IMR-90 (cell line): ENCODE measurements at regions not wholly inside any gene's neighbourhood (a gene's known extent, or its start where the extent isn't known, plus 50 kb on each side); places are given as distances from the start of the nearest gene placed in this dataset.

ENCODE experiments used
- BHLHE40 ChIP-seq: fragments of 150-350 bp; IDR thresholded peaks from 2 replicates; pipeline ENCODE4 v1.6.1; 2016; ENCODE audit warnings: mild to moderate bottlenecking, low read depth, low read length
- CEBPB ChIP-seq: IDR thresholded peaks from 2 replicates; pipeline ENCODE4 v1.6.1; 2012; ENCODE audit warnings: low read depth, low read length, improper control_type of control experiment
- MAZ ChIP-seq: IDR thresholded peaks from 2 replicates; pipeline ENCODE4 v1.6.1; 2012; ENCODE audit warnings: low read depth, mild to moderate bottlenecking, low read length, improper control_type of control experiment, moderate library complexity, borderline replicate concordance
- MXI1 ChIP-seq: IDR thresholded peaks from 2 replicates; pipeline ENCODE4 v1.6.1; 2012; ENCODE audit warnings: low read depth, mild to moderate bottlenecking, low read length, moderate library complexity, borderline replicate concordance
- POLR2A ChIP-seq: IDR thresholded peaks from 2 replicates; pipeline ENCODE4 v1.6.1; 2012; ENCODE audit warnings: mild to moderate bottlenecking, low read depth, low read length
- RAD21 ChIP-seq: IDR thresholded peaks from 2 replicates; pipeline ENCODE4 v1.6.1; 2012; ENCODE audit warnings: low read length, improper control_type of control experiment
- RCOR1 ChIP-seq: IDR thresholded peaks from 2 replicates; pipeline ENCODE4 v1.6.1; 2012; ENCODE audit warnings: mild to moderate bottlenecking, low read length, improper control_type of control experiment; ENCODE audit not compliant: insufficient replicate concordance
- SMC3 ChIP-seq: fragments of 150-350 bp; IDR thresholded peaks from 2 replicates; pipeline ENCODE4 v1.6.1; 2016; ENCODE audit warnings: low read depth, mild to moderate bottlenecking, antibody characterized with exemption, low read length, moderate library complexity
- USF2 ChIP-seq: fragments of 150-350 bp; IDR thresholded peaks from 2 replicates; pipeline ENCODE4 v1.6.1; 2017; ENCODE audit warnings: mild to moderate bottlenecking, antibody characterized with exemption, low read length, low read depth
- TF ChIP-seq, protein P1 (sequence below): conservative IDR thresholded peaks from 2 replicates; pipeline ENCODE4 v1.5.1; 2012; ENCODE audit warnings: mild to moderate bottlenecking, low read depth, low read length, improper control_type of control experiment

- TF ChIP-seq, protein P1, sequence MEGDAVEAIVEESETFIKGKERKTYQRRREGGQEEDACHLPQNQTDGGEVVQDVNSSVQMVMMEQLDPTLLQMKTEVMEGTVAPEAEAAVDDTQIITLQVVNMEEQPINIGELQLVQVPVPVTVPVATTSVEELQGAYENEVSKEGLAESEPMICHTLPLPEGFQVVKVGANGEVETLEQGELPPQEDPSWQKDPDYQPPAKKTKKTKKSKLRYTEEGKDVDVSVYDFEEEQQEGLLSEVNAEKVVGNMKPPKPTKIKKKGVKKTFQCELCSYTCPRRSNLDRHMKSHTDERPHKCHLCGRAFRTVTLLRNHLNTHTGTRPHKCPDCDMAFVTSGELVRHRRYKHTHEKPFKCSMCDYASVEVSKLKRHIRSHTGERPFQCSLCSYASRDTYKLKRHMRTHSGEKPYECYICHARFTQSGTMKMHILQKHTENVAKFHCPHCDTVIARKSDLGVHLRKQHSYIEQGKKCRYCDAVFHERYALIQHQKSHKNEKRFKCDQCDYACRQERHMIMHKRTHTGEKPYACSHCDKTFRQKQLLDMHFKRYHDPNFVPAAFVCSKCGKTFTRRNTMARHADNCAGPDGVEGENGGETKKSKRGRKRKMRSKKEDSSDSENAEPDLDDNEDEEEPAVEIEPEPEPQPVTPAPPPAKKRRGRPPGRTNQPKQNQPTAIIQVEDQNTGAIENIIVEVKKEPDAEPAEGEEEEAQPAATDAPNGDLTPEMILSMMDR = no peak
- no peak for TF ChIP-seq POLR2A
- TF ChIP-seq BHLHE40 = no peak
- no peak for TF ChIP-seq MXI1
- no peak for TF ChIP-seq SMC3
- no peak for TF ChIP-seq MAZ
- TF ChIP-seq RCOR1 = no peak
- TF ChIP-seq RAD21 = no peak
- no peak for TF ChIP-seq USF2
- TF ChIP-seq CEBPB = no peak
Measured at GRCh38 chr22:27206374-27207133, 549.2 kb downstream of the MIAT start.
